HEK293 (cell line): ENCODE measurements at regions not wholly inside any gene's neighbourhood (a gene's known extent, or its start where the extent isn't known, plus 50 kb on each side); places are given as distances from the start of the nearest gene placed in this dataset.

Source experiments
- CTCF ChIP-seq: fragments of 450-650 bp; formaldehyde crosslinking; IDR thresholded peaks from 2 replicates; pipeline ENCODE4 v1.5.1; 2016; ENCODE audit warnings: missing biosample characterization, missing genetic modification characterization
- KLF16 ChIP-seq: fragments of 450-650 bp; formaldehyde crosslinking; IDR thresholded peaks from 2 replicates; pipeline ENCODE4 v1.5.1; 2017; ENCODE audit warnings: missing biosample characterization, missing genetic modification characterization
- REST ChIP-seq: fragments of 450-650 bp; formaldehyde crosslinking; IDR thresholded peaks from 2 replicates; pipeline ENCODE4 v1.5.1; 2016; ENCODE audit warnings: missing biosample characterization, missing genetic modification characterization
- WT1 ChIP-seq: fragments of 450-650 bp; formaldehyde crosslinking; IDR thresholded peaks from 2 replicates; pipeline ENCODE4 v1.5.1; 2016; ENCODE audit warnings: missing biosample characterization, missing genetic modification characterization
- YY1 ChIP-seq: fragments of 450-650 bp; formaldehyde crosslinking; IDR thresholded peaks from 2 replicates; pipeline ENCODE4 v1.5.1; 2018; ENCODE audit warnings: missing biosample characterization, missing genetic modification characterization
- ZBTB17 ChIP-seq: fragments of 450-650 bp; formaldehyde crosslinking; IDR thresholded peaks from 2 replicates; pipeline ENCODE4 v1.5.1; 2016; ENCODE audit warnings: missing biosample characterization, missing genetic modification characterization
- ZBTB21 ChIP-seq: fragments of 450-650 bp; formaldehyde crosslinking; IDR thresholded peaks from 2 replicates; pipeline ENCODE4 v1.5.1; 2017; ENCODE audit warnings: missing biosample characterization, missing genetic modification characterization
- ZFP3 ChIP-seq: fragments of 450-650 bp; formaldehyde crosslinking; IDR thresholded peaks from 2 replicates; pipeline ENCODE4 v1.5.1; 2016; ENCODE audit warnings: low read depth, missing biosample characterization, missing genetic modification characterization
- ZNF133 ChIP-seq: fragments of 450-650 bp; formaldehyde crosslinking; IDR thresholded peaks from 2 replicates; pipeline ENCODE4 v1.5.1; 2016; ENCODE audit warnings: missing biosample characterization, missing genetic modification characterization
- ZNF138 ChIP-seq: fragments of 450-650 bp; formaldehyde crosslinking; IDR thresholded peaks from 2 replicates; pipeline ENCODE4 v1.5.1; 2016; ENCODE audit warnings: missing biosample characterization, missing genetic modification characterization, borderline replicate concordance
- ZNF24 ChIP-seq: fragments of 450-650 bp; formaldehyde crosslinking; IDR thresholded peaks from 2 replicates; pipeline ENCODE4 v1.5.1; 2016; ENCODE audit warnings: missing biosample characterization, missing genetic modification characterization
- ZNF558 ChIP-seq: fragments of 450-650 bp; formaldehyde crosslinking; IDR thresholded peaks from 2 replicates; pipeline ENCODE4 v1.5.1; 2016; ENCODE audit warnings: missing biosample characterization, missing genetic modification characterization
- ZNF585B ChIP-seq: fragments of 450-650 bp; formaldehyde crosslinking; IDR thresholded peaks from 2 replicates; pipeline ENCODE4 v1.5.1; 2016; ENCODE audit warnings: missing biosample characterization, missing genetic modification characterization
- ZSCAN18 ChIP-seq: fragments of 450-650 bp; formaldehyde crosslinking; IDR thresholded peaks from 2 replicates; pipeline ENCODE4 v1.5.1; 2016; ENCODE audit warnings: missing biosample characterization, missing genetic modification characterization

GRCh38 chr7:22934473-22935065 is 79.4 kb downstream of the HYCC1 start:
- TF ChIP-seq CTCF (no peak), ZNF133 (tag by site-specific recombination) (no peak), KLF16 (tag by site-specific recombination) (no peak), ZBTB21 (no peak), ZFP3 (tag by site-specific recombination) (no peak), ZSCAN18 (tag by site-specific recombination) (no peak), WT1 (no peak), REST (tag by site-specific recombination) (no peak), ZNF558 (no peak), ZNF138 (tag by site-specific recombination) (no peak), ZNF585B (no peak), YY1 (tag by site-specific recombination) (no peak), ZBTB17 (tag by site-specific recombination) (no peak), ZNF24 (tag by site-specific recombination) (no peak)
